Fibroblast of lung (primary cell): ENCODE measurements at regions not wholly inside any gene's neighbourhood (a gene's known extent, or its start where the extent isn't known, plus 50 kb on each side); places are given as distances from the start of the nearest gene placed in this dataset.
A peak's percentile ranks its signal among the peaks of the same experiment; 100 is the strongest.

Experiments
- DNase-seq, 2 donors: peaks; one replicate each; pipeline versions ENCODE4 v3.0.0 to v3.0.0-alpha.2; 2010; ENCODE audit warnings: low read depth in 2 of 2
- H2AFZ ChIP-seq: 2 replicates; pipeline ENCODE4 v1.5.1; 2012; ENCODE audit warnings: low read length, control low read depth, inconsistent platforms
- H3K27ac ChIP-seq: 2 replicates; pipeline ENCODE4 v1.5.1; 2011; ENCODE audit warnings: low read length, control low read depth; ENCODE audit not compliant: insufficient read depth
- H3K27me3 ChIP-seq: 2 replicates; pipeline ENCODE4 v1.5.1; 2011; ENCODE audit warnings: mild to moderate bottlenecking, low read length; ENCODE audit not compliant: control insufficient read depth, insufficient read depth
- H3K36me3 ChIP-seq: 2 replicates; pipeline ENCODE4 v1.5.1; 2011; ENCODE audit warnings: low read length; ENCODE audit not compliant: control insufficient read depth, insufficient read depth
- H3K4me1 ChIP-seq: 2 replicates; pipeline ENCODE4 v1.5.1; 2011; ENCODE audit warnings: low read length; ENCODE audit not compliant: control insufficient read depth, insufficient read depth; ENCODE audit errors: extremely low read depth
- H3K4me2 ChIP-seq: 2 replicates; pipeline ENCODE4 v1.5.1; 2011; ENCODE audit warnings: low read length, control low read depth; ENCODE audit not compliant: insufficient read depth; ENCODE audit errors: extremely low read depth
- H3K4me3 ChIP-seq, 4 experiments: fragments of 200-600 bp in 1 of 4; sonication (generic) in 1 of 4; replicated peaks in 1 of 4; 2 replicates each; pipeline ENCODE4 v1.5.1; 2011 to 2016; ENCODE audit warnings: low read length in 4 of 4, low read depth in 3 of 4, mild to moderate bottlenecking in 3 of 4, control low read depth in 2 of 4, inconsistent platforms in 1 of 4, mixed read lengths in 1 of 4; ENCODE audit not compliant: insufficient read depth in 1 of 4; ENCODE audit errors: control extremely low read depth in 1 of 4
- H3K79me2 ChIP-seq: 2 replicates; pipeline ENCODE4 v1.5.1; 2012; ENCODE audit warnings: mild to moderate bottlenecking, low read length, inconsistent platforms; ENCODE audit not compliant: control insufficient read depth, insufficient read depth
- H3K9ac ChIP-seq: 2 replicates; pipeline ENCODE4 v1.5.1; 2011; ENCODE audit warnings: mild to moderate bottlenecking, low read length, control low read depth; ENCODE audit not compliant: insufficient read depth
- H3K9me3 ChIP-seq: 2 replicates; pipeline ENCODE4 v1.5.1; 2012; ENCODE audit warnings: low read depth, low read length; ENCODE audit not compliant: control insufficient read depth, insufficient read depth
- H4K20me1 ChIP-seq: 2 replicates; pipeline ENCODE4 v1.5.1; 2011; ENCODE audit warnings: low read length; ENCODE audit not compliant: control insufficient read depth, insufficient read depth; ENCODE audit errors: extremely low read depth
- EZH2 ChIP-seq: IDR thresholded peaks from 2 replicates; pipeline ENCODE4 v1.5.1; 2012; ENCODE audit warnings: low read length, control low read depth, mild to moderate bottlenecking; ENCODE audit errors: missing control alignments
- TF ChIP-seq, protein P1 (sequence below), 2 donors: IDR thresholded peaks in 1 of 2; conservative IDR thresholded peaks in 1 of 2; 1 replicate in 1 of 2; 2 replicates in 1 of 2; pipeline ENCODE4 v1.5.1; 2011 to 2012; ENCODE audit warnings: low read length in 2 of 2, control low read depth in 1 of 2, inconsistent platforms in 1 of 2, low read depth in 1 of 2, mild to moderate bottlenecking in 1 of 2

DNA sequence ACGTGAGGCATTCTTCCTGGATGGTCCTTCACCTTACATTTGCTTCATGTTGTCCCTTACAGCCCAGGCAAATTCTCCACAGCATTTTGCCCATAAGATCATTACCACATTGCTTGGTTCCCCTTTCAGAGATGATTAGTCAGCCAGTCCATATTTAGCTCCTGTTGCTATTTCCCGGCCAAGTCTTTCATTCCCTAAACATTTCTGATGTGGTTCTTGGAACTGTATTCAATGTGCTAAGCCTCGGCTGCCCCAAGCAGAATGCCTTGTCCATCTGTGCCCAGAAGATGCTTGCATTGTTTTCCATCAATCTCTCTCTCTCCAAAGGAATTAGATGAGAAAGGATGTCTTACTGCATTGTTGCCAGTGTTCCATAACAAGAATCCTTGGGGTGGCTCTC lies 420.9 kb upstream of the CAMK1G start:
- no peak overlapping the region for H2AFZ ChIP-seq
- no peak overlapping the region for H3K9ac ChIP-seq
- H3K9me3 ChIP-seq = no peaks in the 10 kb centered on the region
- TF ChIP-seq, protein P1, sequence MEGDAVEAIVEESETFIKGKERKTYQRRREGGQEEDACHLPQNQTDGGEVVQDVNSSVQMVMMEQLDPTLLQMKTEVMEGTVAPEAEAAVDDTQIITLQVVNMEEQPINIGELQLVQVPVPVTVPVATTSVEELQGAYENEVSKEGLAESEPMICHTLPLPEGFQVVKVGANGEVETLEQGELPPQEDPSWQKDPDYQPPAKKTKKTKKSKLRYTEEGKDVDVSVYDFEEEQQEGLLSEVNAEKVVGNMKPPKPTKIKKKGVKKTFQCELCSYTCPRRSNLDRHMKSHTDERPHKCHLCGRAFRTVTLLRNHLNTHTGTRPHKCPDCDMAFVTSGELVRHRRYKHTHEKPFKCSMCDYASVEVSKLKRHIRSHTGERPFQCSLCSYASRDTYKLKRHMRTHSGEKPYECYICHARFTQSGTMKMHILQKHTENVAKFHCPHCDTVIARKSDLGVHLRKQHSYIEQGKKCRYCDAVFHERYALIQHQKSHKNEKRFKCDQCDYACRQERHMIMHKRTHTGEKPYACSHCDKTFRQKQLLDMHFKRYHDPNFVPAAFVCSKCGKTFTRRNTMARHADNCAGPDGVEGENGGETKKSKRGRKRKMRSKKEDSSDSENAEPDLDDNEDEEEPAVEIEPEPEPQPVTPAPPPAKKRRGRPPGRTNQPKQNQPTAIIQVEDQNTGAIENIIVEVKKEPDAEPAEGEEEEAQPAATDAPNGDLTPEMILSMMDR (conservative IDR thresholded peaks at IDR 0.05 in 1 of 2, IDR thresholded peaks at IDR 0.05 in 1 of 2; ENCODE audit: low read depth in 1 of 2, low read length in 2 of 2) = no peak
- no peak for TF ChIP-seq EZH2
- no peaks in the 10 kb centered on the region for H3K79me2 ChIP-seq
- no peaks in the 10 kb centered on the region for H4K20me1 ChIP-seq
- H3K27me3 ChIP-seq = no peaks in the 10 kb centered on the region
- DNase-seq = peak in 1 of 2 donors; percentile 65
- H3K27ac ChIP-seq = no peak overlapping the region
- H3K4me2 ChIP-seq = no peak overlapping the region
- no peaks in the 10 kb centered on the region for H3K4me1 ChIP-seq
- H3K36me3 ChIP-seq = no peaks in the 10 kb centered on the region
- H3K4me3 ChIP-seq = no peak overlapping the region

DNA sequence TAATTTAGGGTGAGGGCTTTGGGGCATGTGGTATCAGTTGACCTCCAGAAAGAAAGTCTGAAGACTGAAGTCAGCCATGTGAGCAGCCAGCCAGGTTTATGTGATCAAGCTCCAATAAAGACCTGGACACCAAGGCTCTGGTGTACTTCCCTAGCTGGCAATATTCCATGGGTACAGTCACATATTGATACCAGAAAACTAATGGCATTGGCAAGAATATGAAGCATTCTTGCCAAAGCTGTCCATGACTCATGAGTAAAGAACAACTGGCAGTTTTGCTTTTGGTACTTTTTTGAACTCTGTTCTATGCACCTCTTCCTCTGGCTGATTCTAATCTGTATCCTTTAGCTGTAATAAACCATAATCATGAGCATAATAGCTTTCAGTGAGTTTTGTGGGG lies 415.3 kb upstream of the CAMK1G start:
- Histone ChIP-seq H3K27ac (no peak overlapping the region), H3K79me2 (no peaks in the 10 kb centered on the region), H4K20me1 (no peaks in the 10 kb centered on the region), H3K4me3 (no peak overlapping the region), H3K9me3 (no peaks in the 10 kb centered on the region), H2AFZ (no peak overlapping the region), H3K9ac (no peak overlapping the region), H3K27me3 (no peaks in the 10 kb centered on the region), H3K4me2 (no peak overlapping the region), H3K36me3 (no peaks in the 10 kb centered on the region), H3K4me1 (no peaks in the 10 kb centered on the region)
- DNase-seq = peak; percentile 3 to 74
- no peak for TF ChIP-seq EZH2
- TF ChIP-seq, protein P1 (conservative IDR thresholded peaks at IDR 0.05 in 1 of 2, IDR thresholded peaks at IDR 0.05 in 1 of 2; ENCODE audit: low read depth in 1 of 2, low read length in 2 of 2) = no peak

- TF ChIP-seq, protein P1 (conservative IDR thresholded peaks at IDR 0.05 in 1 of 2, IDR thresholded peaks at IDR 0.05 in 1 of 2; ENCODE audit: low read depth in 1 of 2, low read length in 2 of 2) = no peak
- no peak for TF ChIP-seq EZH2
- Histone ChIP-seq H3K27ac (no peak overlapping the region), H4K20me1 (no peaks in the 10 kb centered on the region), H3K4me2 (no peak overlapping the region), H3K9ac (no peak overlapping the region), H3K79me2 (no peaks in the 10 kb centered on the region), H3K4me1 (no peaks in the 10 kb centered on the region), H3K4me3 (no peak overlapping the region), H3K9me3 (no peaks in the 10 kb centered on the region), H2AFZ (no peak overlapping the region), H3K27me3 (no peaks in the 10 kb centered on the region), H3K36me3 (no peaks in the 10 kb centered on the region)
- no peak for DNase-seq
These were observed 412.4 kb upstream of the CAMK1G start for GRCh38 chr1:209171151-209171550.
